Uterus (tissue), 2 donors: ENCODE measurements at regions not wholly inside any gene's neighbourhood (a gene's known extent, or its start where the extent isn't known, plus 50 kb on each side); places are given as distances from the start of the nearest gene placed in this dataset.

ENCODE experiments used
- POLR2A ChIP-seq, 2 donors: fragments of 450-650 bp; IDR thresholded peaks; one replicate each; pipeline ENCODE4 v1.6.1; 2016; ENCODE audit warnings: antibody characterized with exemption in 2 of 2, mild to moderate bottlenecking in 1 of 2, moderate library complexity in 1 of 2
- TF ChIP-seq, protein P1 (sequence below), 4 experiments: fragments of 200-600 bp in 2 of 4; fragments of 450-650 bp in 2 of 4; sonication (generic) in 2 of 4; IDR thresholded peaks; one replicate each; pipeline ENCODE4 v1.5.1; 2016 to 2019; ENCODE audit warnings: antibody characterized with exemption in 4 of 4, mild to moderate bottlenecking in 2 of 4, moderate library complexity in 1 of 4

DNA sequence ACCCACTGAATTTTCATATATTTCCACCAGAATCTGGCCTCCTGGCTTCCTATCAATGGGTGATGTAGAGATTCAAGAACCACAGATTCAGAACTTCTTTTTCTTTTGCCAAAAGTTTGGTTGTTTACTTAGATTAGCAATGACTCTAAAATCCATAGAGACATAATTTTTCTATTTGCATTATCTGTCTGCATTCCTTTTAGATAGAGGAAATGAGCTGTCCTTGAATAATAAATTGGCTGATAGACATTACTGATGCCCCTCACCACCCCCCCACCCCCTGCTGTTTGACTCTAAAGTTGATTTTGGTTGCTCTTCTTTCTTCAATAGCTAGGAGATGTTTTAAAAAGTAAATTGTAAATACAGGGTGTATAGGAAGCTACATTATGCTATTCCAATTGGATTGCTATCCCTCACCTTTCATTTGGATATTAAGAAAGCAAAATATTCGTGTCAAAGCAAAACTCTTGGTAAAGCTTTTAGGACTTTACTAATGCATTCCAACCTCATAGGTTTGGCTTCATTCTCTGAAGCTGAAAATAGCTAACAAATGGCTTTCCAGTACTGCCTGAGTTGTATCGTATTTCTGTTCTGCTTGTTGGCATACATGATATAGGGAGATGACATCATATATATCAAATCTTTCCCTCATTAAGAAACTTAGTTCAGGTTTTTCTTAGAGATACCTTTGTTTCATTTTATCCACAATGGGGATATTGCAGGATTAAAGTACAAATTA, 606.0 kb downstream of the ARL4A start:
- TF ChIP-seq, protein P1, sequence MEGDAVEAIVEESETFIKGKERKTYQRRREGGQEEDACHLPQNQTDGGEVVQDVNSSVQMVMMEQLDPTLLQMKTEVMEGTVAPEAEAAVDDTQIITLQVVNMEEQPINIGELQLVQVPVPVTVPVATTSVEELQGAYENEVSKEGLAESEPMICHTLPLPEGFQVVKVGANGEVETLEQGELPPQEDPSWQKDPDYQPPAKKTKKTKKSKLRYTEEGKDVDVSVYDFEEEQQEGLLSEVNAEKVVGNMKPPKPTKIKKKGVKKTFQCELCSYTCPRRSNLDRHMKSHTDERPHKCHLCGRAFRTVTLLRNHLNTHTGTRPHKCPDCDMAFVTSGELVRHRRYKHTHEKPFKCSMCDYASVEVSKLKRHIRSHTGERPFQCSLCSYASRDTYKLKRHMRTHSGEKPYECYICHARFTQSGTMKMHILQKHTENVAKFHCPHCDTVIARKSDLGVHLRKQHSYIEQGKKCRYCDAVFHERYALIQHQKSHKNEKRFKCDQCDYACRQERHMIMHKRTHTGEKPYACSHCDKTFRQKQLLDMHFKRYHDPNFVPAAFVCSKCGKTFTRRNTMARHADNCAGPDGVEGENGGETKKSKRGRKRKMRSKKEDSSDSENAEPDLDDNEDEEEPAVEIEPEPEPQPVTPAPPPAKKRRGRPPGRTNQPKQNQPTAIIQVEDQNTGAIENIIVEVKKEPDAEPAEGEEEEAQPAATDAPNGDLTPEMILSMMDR (IDR thresholded peaks at IDR 0.05): no peak
- TF ChIP-seq POLR2A (IDR thresholded peaks at IDR 0.05): no peak
